SJSA1 (cell line): ENCODE measurements at regions not wholly inside any gene's neighbourhood (a gene's known extent, or its start where the extent isn't known, plus 50 kb on each side); places are given as distances from the start of the nearest gene placed in this dataset.

Source experiments
- DNase-seq, 2 experiments: peaks; one replicate each; pipeline ENCODE4 v3.0.0-alpha.2; 2015 to 2020; ENCODE audit warnings: low spot score in 2 of 2, low read depth in 1 of 2
- H3K27ac ChIP-seq: fragments of 250-450 bp; sonication (Bioruptor Pico); 2 replicates; pipeline ENCODE4 v1.5.1; 2020; ENCODE audit warnings: mild to moderate bottlenecking, moderate library complexity
- H3K27me3 ChIP-seq: fragments of 250-450 bp; sonication (Bioruptor Pico); replicated peaks from 2 replicates; pipeline ENCODE4 v1.5.1; 2020; ENCODE audit warnings: mild to moderate bottlenecking, moderate library complexity
- H3K36me3 ChIP-seq: fragments of 250-450 bp; sonication (Bioruptor Pico); 2 replicates; pipeline ENCODE4 v1.5.1; 2020; ENCODE audit warnings: mild to moderate bottlenecking
- H3K4me1 ChIP-seq: fragments of 250-450 bp; sonication (Bioruptor Pico); replicated peaks from 2 replicates; pipeline ENCODE4 v1.6.1; 2021; ENCODE audit warnings: mild to moderate bottlenecking
- H3K4me3 ChIP-seq: fragments of 250-450 bp; sonication (Bioruptor Pico); 2 replicates; pipeline ENCODE4 v1.5.1; 2020; ENCODE audit warnings: mild to moderate bottlenecking
- H3K9me3 ChIP-seq: fragments of 250-450 bp; sonication (Bioruptor Pico); replicated peaks from 2 replicates; pipeline ENCODE4 v1.5.1; 2020; ENCODE audit warnings: mild to moderate bottlenecking

- Histone ChIP-seq H3K36me3 (no peaks in the 10 kb centered on the region), H3K27ac (no peak overlapping the region), H3K27me3 (no peaks in the 10 kb centered on the region), H3K4me1 (no peaks in the 10 kb centered on the region), H3K9me3 (no peaks in the 10 kb centered on the region; the same call in 1 of the 2 replicates), H3K4me3 (no peak overlapping the region)
- DNase-seq = no peak
Measured at GRCh38 chr2:146235158-146235557, 1609.7 kb upstream of the ACVR2A start.

GRCh38 chr2:146229508-146230155 lies 1615.2 kb upstream of the ACVR2A start:
- Histone ChIP-seq H3K4me1 (no peaks in the 10 kb centered on the region), H3K4me3 (no peak overlapping the region), H3K36me3 (no peaks in the 10 kb centered on the region), H3K9me3 (peaks cover 3% of the 10 kb centered on the region; the same call in 1 of the 2 replicates), H3K27ac (no peak overlapping the region), H3K27me3 (no peaks in the 10 kb centered on the region)
- DNase-seq = no peak

- Histone ChIP-seq H3K27ac (no peak overlapping the region), H3K36me3 (no peaks in the 10 kb centered on the region), H3K9me3 (peaks cover 3% of the 10 kb centered on the region; the same call in 1 of the 2 replicates), H3K27me3 (no peaks in the 10 kb centered on the region), H3K4me1 (no peaks in the 10 kb centered on the region), H3K4me3 (no peak overlapping the region)
- DNase-seq = no peak
Measured at GRCh38 chr2:146228466-146229058, 1616.3 kb upstream of the ACVR2A start.

- Histone ChIP-seq H3K4me1 (no peaks in the 10 kb centered on the region), H3K36me3 (no peaks in the 10 kb centered on the region), H3K27me3 (no peaks in the 10 kb centered on the region), H3K4me3 (no peak overlapping the region), H3K9me3 (peaks cover 3% of the 10 kb centered on the region; the same call in 1 of the 2 replicates), H3K27ac (no peak overlapping the region)
- DNase-seq = no peak
Measured at GRCh38 chr2:146228020-146228393, 1616.8 kb upstream of the ACVR2A start.

GRCh38 chr2:146227152-146228019 lies 1617.4 kb upstream of the ACVR2A start:
- Histone ChIP-seq H3K4me3 (no peak overlapping the region), H3K4me1 (no peaks in the 10 kb centered on the region), H3K36me3 (no peaks in the 10 kb centered on the region), H3K27me3 (no peaks in the 10 kb centered on the region), H3K27ac (no peak overlapping the region), H3K9me3 (peaks cover 3% of the 10 kb centered on the region; the same call in 1 of the 2 replicates)
- no peak for DNase-seq

- no peak overlapping the region for H3K4me3 ChIP-seq
- no peak for DNase-seq
- no peaks in the 10 kb centered on the region for H3K4me1 ChIP-seq
- peaks cover 3% of the 10 kb centered on the region; the same call in 1 of the 2 replicates for H3K9me3 ChIP-seq
- no peak overlapping the region for H3K27ac ChIP-seq
- H3K36me3 ChIP-seq = no peaks in the 10 kb centered on the region
- H3K27me3 ChIP-seq = no peaks in the 10 kb centered on the region
Measured at GRCh38 chr2:146226077-146226476, 1618.8 kb upstream of the ACVR2A start.

- no peak overlapping the region for H3K4me3 ChIP-seq
- H3K4me1 ChIP-seq = no peaks in the 10 kb centered on the region
- H3K36me3 ChIP-seq = no peaks in the 10 kb centered on the region
- H3K27ac ChIP-seq = no peak overlapping the region
- no peaks in the 10 kb centered on the region for H3K9me3 ChIP-seq
- DNase-seq = no peak
- no peaks in the 10 kb centered on the region for H3K27me3 ChIP-seq
Measured at GRCh38 chr2:146221826-146222225, 1623.0 kb upstream of the ACVR2A start.

GRCh38 chr2:146220957-146221356 lies 1623.9 kb upstream of the ACVR2A start:
- no peaks in the 10 kb centered on the region for H3K27me3 ChIP-seq
- no peak overlapping the region for H3K27ac ChIP-seq
- DNase-seq = no peak
- no peak overlapping the region for H3K4me3 ChIP-seq
- no peaks in the 10 kb centered on the region for H3K36me3 ChIP-seq
- H3K9me3 ChIP-seq = no peaks in the 10 kb centered on the region
- no peaks in the 10 kb centered on the region for H3K4me1 ChIP-seq

GRCh38 chr2:146214394-146214929 lies 1630.4 kb upstream of the ACVR2A start:
- no peaks in the 10 kb centered on the region for H3K27me3 ChIP-seq
- no peak overlapping the region for H3K4me3 ChIP-seq
- DNase-seq = no peak

GRCh38 chr2:146213674-146214073 lies 1631.2 kb upstream of the ACVR2A start:
- Histone ChIP-seq H3K36me3 (no peaks in the 10 kb centered on the region), H3K9me3 (0 out of 2 replicates have a peak, but pooled peaks cover 2% of the 10 kb centered on the region), H3K4me3 (no peak overlapping the region), H3K27ac (no peak overlapping the region), H3K4me1 (no peaks in the 10 kb centered on the region), H3K27me3 (no peaks in the 10 kb centered on the region)
- no peak for DNase-seq

More at GRCh38 chr2:146214394-146214929, 1630.4 kb upstream of the ACVR2A start:
- 0 out of 2 replicates have a peak, but pooled peaks cover 2% of the 10 kb centered on the region for H3K9me3 ChIP-seq
- no peak overlapping the region for H3K27ac ChIP-seq
- no peaks in the 10 kb centered on the region for H3K4me1 ChIP-seq
- no peaks in the 10 kb centered on the region for H3K36me3 ChIP-seq

GRCh38 chr2:146212602-146213001 lies 1632.2 kb upstream of the ACVR2A start:
- Histone ChIP-seq H3K27ac (no peak overlapping the region), H3K36me3 (no peaks in the 10 kb centered on the region), H3K4me3 (no peak overlapping the region), H3K4me1 (no peaks in the 10 kb centered on the region), H3K27me3 (no peaks in the 10 kb centered on the region), H3K9me3 (0 out of 2 replicates have a peak, but pooled peaks cover 2% of the 10 kb centered on the region)
- DNase-seq = no peak

- H3K9me3 ChIP-seq = 0 out of 2 replicates have a peak, but pooled peaks cover 2% of the 10 kb centered on the region
- no peaks in the 10 kb centered on the region for H3K4me1 ChIP-seq
- no peak overlapping the region for H3K27ac ChIP-seq
- no peak overlapping the region for H3K4me3 ChIP-seq
- DNase-seq = no peak
- no peaks in the 10 kb centered on the region for H3K36me3 ChIP-seq
- H3K27me3 ChIP-seq = no peaks in the 10 kb centered on the region
Measured at GRCh38 chr2:146209842-146210275, 1635.0 kb upstream of the ACVR2A start.

- Histone ChIP-seq H3K9me3 (0 out of 2 replicates have a peak, but pooled peaks cover 2% of the 10 kb centered on the region), H3K4me1 (no peaks in the 10 kb centered on the region), H3K36me3 (no peaks in the 10 kb centered on the region), H3K4me3 (no peak overlapping the region), H3K27ac (no peak overlapping the region), H3K27me3 (no peaks in the 10 kb centered on the region)
- no peak for DNase-seq
Measured at GRCh38 chr2:146207901-146208300, 1636.9 kb upstream of the ACVR2A start.
